H1 (cell line): ENCODE measurements at regions not wholly inside any gene's neighbourhood (a gene's known extent, or its start where the extent isn't known, plus 50 kb on each side); places are given as distances from the start of the nearest gene placed in this dataset.

Experiments used
- CEBPB ChIP-seq: IDR thresholded peaks from 2 replicates; pipeline ENCODE4 v1.6.1; 2012; ENCODE audit warnings: low read depth, low read length
- CREB1 ChIP-seq: IDR thresholded peaks from 2 replicates; pipeline ENCODE4 v1.6.1; 2012; ENCODE audit warnings: inconsistent platforms
- CTCF ChIP-seq, 3 experiments: IDR thresholded peaks; 1 replicate in 2 of 3; 2 replicates in 1 of 3; pipeline versions ENCODE4 v1.5.1 to v1.6.1; 2011; ENCODE audit warnings: low read length in 3 of 3, mild to moderate bottlenecking in 3 of 3, inconsistent platforms in 2 of 3, low read depth in 1 of 3, moderate library complexity in 1 of 3; ENCODE audit not compliant: insufficient read depth in 1 of 3; ENCODE audit errors: control extremely low read depth in 1 of 3
- EGR1 ChIP-seq: IDR thresholded peaks from 2 replicates; pipeline ENCODE4 v1.6.1; 2011; ENCODE audit warnings: low read depth, low read length, borderline replicate concordance
- EP300 ChIP-seq, 2 experiments: IDR thresholded peaks; 1 replicate in 1 of 2; 2 replicates in 1 of 2; pipeline ENCODE4 v1.6.1; 2011 to 2012; ENCODE audit warnings: low read depth in 2 of 2, low read length in 2 of 2, mild to moderate bottlenecking in 2 of 2, borderline replicate concordance in 1 of 2, inconsistent platforms in 1 of 2, moderate library complexity in 1 of 2
- EZH2 ChIP-seq: fragments of 200-600 bp; sonication (generic); IDR thresholded peaks from 2 replicates; pipeline ENCODE4 v1.7.1; 2012; ENCODE audit warnings: low read depth, mild to moderate bottlenecking, moderate library complexity, low read length, inconsistent platforms; ENCODE audit not compliant: severe bottlenecking
- GTF2F1 ChIP-seq: IDR thresholded peaks from 2 replicates; pipeline ENCODE4 v1.6.1; 2012; ENCODE audit warnings: low read depth, low read length, improper control_type of control experiment, borderline replicate concordance
- POLR2A ChIP-seq, 2 experiments: IDR thresholded peaks; 1 replicate in 1 of 2; 2 replicates in 1 of 2; pipeline ENCODE4 v1.6.1; 2011; ENCODE audit warnings: low read depth in 2 of 2, low read length in 2 of 2, mild to moderate bottlenecking in 2 of 2; ENCODE audit errors: control extremely low read depth in 1 of 2
- SIRT6 ChIP-seq: IDR thresholded peaks from one replicate; pipeline ENCODE4 v1.7.1; 2012; ENCODE audit warnings: low read length, inconsistent platforms
- TAF1 ChIP-seq: IDR thresholded peaks from 2 replicates; pipeline ENCODE4 v1.6.1; 2011; ENCODE audit warnings: mild to moderate bottlenecking, low read depth, low read length

GRCh38 chr3:79886204-79886603 lies 118.4 kb upstream of the ROBO1 start:
- TF ChIP-seq EZH2 (no peak), CEBPB (no peak), TAF1 (no peak), SIRT6 (no peak), CTCF (IDR thresholded peaks at IDR 0.05; ENCODE audit: control extremely low read depth in 1 of 3, insufficient read depth in 1 of 3, low read depth in 1 of 3, low read length in 3 of 3) (no peak), CREB1 (no peak), POLR2A (IDR thresholded peaks at IDR 0.05; ENCODE audit: control extremely low read depth in 1 of 2, low read depth in 2 of 2, low read length in 2 of 2) (no peak), GTF2F1 (no peak), EGR1 (no peak), EP300 (IDR thresholded peaks at IDR 0.05; ENCODE audit: borderline replicate concordance in 1 of 2, low read depth in 2 of 2, low read length in 2 of 2) (no peak)
